ENCODE measurements at regions not wholly inside any gene's neighbourhood (a gene's known extent, or its start where the extent isn't known, plus 50 kb on each side); places are given as distances from the start of the nearest gene placed in this dataset.
"Not testable (repeated sequence)": the region's sequence is repeated elsewhere in the genome, so short reads cannot be mapped to it uniquely, and the experiment has no call there.

DNA sequence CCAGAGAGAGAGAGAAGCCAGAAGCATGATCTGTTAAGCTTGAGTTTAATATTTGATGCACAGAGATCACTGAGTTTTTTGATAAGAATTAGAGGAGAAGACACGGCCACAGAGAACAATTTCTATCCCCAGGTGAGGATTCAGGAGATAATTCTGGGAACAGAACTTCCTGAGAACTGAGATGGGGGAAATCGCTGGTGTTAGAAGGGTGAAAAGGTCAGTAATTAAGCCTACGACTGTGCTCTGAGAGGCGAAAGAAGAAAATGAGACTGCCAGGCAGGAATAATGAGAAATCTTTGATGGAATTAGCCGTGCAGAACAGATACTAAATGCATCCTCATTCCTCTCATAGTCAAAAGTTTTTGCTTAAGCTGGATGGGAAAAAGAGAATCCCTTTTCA, 61.9 kb upstream of the EEF2KMT start:
- DNase-seq (ENCODE audit: low read depth) = not testable (repeated sequence)

DNA sequence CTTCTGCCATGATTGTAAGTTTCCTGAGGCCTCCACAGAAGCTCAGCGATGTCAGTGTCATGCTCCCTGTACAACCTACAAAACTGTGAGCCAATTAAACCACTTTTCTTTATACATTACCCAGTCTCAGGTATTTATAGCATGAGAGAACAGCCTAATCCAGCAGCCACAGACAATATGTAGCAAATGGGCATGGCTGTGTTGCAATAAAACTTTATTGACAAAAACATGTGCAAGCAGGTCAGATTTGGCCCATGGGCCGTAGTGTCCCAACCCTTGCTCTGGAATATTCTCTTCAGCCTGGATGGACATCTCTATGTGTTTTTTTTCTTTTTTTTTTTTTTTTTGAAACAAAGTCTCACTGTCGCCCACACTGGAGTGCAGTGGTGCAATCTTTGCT, 60.9 kb upstream of the EEF2KMT start:
- no peak for DNase-seq (ENCODE audit: low read depth)

DNA sequence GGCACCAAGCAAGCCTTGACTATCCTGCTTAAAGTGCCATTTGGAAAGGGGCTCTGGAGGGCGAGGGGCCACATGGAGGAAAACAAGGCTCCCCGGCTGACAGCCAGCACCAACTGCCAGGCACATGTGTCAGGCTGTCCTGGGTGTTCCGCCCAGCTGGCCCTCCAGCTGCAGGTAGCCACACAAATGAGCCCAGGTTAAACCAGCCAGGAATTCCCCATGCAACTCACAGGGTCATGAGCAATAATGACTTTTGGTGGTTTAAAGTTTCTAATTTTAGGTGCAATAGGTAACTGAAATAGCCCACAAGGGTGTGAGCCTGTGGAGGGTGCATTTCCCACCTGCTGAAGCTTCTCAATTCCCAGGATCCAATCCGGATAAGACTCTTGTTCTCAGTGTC, 58.9 kb upstream of the EEF2KMT start:
- not testable (repeated sequence) for DNase-seq (ENCODE audit: low read depth)

DNA sequence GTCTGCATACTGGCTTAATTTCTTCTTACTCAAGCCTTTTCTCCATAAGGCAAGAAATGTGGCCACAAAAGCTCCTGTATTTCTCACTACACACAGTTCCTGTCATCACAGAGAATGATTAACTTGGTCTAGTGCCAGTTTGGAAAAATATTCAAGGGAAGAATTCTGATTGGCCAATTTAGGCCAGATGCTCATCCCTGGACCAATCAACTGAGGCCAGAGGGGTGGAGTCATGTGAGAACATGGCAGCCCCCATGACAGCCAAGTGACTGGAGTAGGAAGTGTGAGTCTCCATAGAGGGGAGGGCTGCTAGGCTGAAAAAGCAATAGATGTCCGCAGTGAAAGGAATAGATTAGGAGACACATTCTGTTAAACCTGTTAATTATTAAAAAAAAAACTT, 56.4 kb upstream of the EEF2KMT start:
- DNase-seq (ENCODE audit: low read depth) = not testable (repeated sequence)

DNA sequence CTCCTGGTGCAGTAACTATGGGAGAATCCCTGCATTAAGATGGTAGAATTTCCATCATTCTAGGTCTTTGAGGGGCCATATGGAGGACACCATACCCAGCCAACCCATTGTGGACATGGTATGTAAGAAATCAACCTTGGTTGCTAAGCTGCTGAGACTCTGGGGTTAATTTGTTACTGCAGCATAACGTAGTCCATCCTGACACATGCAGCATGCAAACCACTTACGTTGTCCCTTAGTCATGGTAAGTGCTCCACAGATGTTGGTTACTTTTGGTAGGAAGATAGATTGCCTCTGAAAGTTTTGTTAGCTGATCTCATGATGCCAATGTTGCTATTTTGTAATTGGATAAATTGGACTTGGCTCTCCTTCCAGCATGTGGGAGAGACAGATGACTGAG, 53.8 kb upstream of the EEF2KMT start:
- not testable (repeated sequence) for DNase-seq (ENCODE audit: low read depth)

Measured in stimulated activated CD8-positive, alpha-beta memory T cell treated with anti-CD3 and anti-CD28 coated beads, Interleukin-15, amount 100 ng/mL, for 24 hours (primary cell).